GM18909 (cell line): ENCODE measurements at regions not wholly inside any gene's neighbourhood (a gene's known extent, or its start where the extent isn't known, plus 50 kb on each side); places are given as distances from the start of the nearest gene placed in this dataset.
"Not testable (repeated sequence)": the region's sequence is repeated elsewhere in the genome, so short reads cannot be mapped to it uniquely, and the experiment has no call there.

Source experiments
- ATAC-seq: cut with Tn5 transposase; IDR thresholded peaks from one replicate; pipeline ENCODE4 v1.9.1; 2021; ENCODE audit warnings: mild to moderate bottlenecking; ENCODE audit not compliant: unreplicated experiment, poor library complexity

DNA sequence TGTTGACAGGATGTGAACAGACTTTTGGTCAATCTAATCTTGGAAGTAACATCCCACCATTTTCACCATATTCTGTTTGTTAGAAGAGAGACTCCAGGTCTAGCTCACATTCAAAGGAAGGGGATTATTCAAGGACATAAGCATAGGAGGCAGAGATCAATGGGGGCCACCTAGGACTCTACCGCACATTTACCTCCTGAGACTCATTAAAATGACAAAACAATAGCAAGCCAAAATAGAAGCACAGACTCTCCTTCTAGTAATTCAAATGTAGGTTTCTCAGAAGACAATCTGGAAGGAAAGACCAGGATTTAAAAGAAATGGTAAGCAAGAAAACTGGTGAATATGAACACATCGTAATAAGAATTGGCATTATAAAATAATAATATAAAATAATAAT is 156.4 kb upstream of the KYNU start:
- no peak for ATAC-seq

- ATAC-seq: no peak
These were observed 158.8 kb upstream of the KYNU start for GRCh38 chr2:142718576-142719155.

DNA sequence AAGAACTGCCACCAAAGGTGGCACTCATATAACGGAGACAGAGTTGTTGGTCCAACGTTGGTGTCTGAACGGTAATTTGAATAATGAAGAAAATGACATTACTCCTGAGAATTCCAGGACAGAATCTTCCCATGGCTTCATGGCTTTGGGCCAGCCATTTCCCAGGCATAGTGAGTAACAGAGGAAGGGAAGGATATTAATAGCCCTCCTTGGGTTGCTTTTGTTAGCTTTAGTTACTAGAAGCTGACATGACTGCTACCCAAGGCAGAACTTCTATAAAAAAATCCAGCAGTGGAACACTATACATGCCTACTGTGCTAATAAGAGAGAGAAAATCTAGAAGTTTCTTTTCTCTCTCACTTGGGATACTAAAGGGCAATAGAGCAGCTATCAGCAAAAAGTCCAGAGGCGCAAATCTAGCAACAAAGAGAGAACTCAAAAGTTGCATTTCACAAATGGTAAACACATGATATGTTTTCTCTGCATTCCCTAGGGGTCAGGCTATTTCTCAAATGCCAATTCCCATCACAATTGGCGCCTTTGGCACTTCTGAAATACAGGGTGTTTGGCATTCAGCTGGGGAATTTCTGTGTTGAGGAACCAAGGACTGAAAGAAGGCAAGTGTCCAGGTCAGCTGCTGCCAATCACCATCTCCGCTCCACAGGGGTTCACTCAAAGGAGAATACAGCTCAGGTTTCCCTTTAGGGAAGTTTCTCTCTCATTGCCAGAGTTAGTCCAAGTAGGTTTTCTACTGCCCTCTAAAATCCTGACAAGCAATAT is 160.8 kb upstream of the KYNU start:
- ATAC-seq: no peak

- peak; percentile 53 for ATAC-seq
These were observed 162.9 kb upstream of the KYNU start for GRCh38 chr2:142714600-142714999.

DNA sequence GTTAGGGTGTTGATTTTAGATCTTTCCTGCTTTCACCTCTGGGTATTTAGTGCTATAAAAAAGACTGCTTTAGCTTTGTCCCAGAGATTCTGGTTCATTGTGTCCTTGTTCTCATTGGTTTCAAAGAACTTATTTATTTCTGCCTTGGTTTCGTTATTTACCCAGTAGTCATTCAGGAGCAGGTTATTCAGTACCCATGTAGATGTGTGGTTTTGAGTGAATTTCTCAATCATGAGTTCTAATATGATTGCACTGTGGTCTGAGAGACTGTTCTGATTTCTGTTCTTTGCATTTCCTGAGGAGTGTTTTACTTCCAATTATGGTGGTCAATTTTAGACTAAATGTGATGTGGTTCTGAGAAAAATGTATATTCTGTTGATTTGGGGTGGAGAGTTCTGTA is 167.1 kb upstream of the KYNU start:
- no peak for ATAC-seq

- no peak for ATAC-seq
These were observed 170.1 kb upstream of the KYNU start for GRCh38 chr2:142707318-142707717.

DNA sequence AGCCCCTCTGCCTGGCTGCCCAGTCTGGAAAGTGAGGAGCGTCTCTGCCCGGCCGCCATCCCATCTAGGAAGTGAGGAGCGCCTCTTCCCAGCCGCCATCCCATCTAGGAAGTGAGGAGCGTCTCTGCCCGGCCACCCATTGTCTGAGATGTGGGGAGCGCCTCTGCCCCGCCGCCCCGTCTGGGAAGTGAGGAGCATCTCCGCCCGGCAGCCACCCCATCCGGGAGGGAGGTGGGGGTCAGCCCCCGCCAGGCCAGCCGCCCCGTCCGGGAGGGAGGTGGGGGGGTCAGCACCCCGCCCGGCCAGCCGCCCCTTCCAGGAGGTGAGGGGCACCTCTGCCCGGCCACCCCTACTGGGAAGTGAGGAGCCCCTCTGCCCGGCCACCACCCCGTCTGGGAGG is 175.1 kb upstream of the KYNU start:
- not testable (repeated sequence) for ATAC-seq

DNA sequence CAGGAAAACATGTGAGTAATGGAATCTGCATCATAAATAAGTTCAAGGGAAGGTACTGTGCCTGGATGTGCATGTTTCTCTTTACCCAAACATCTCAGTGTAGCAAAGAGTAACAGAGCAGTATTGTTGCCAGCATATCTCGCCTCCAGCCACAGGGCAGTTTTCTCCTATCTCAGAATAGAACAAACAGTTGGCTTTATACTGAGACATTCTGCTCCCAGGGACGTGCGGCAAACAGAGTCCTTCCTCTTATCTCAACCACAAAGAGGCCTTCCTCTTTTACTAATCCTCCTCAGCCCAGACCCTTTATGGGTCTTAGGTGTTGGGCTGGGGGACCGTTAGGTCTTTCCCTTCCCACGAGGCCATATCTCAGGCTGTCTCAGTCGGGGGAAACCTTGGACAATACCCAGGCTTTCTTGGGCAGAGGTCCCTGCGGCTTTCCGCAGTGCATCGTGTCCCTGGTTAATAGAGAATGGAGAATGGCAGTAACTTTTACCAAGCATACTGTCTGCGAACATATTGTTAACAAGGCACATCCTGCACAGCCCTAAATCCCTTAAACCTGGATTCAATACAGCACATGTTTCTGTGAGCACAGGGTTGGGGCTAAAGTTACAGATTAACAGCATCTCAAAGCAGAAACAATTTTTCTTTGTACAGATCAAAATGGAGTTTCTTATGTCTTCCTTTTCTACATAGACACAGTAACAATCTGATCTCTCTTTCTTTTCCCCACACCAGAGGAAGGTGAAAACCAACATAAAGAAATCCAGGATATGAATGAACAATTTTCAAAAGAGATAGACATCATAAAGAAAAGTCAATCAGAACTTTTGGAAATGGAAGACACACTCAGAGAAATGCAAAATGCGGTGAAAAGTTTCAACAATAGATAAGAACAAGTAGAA is 181.9 kb upstream of the KYNU start:
- not testable (repeated sequence) for ATAC-seq

GRCh38 chr2:142694282-142694681 is 183.2 kb upstream of the KYNU start:
- ATAC-seq: no peak

DNA sequence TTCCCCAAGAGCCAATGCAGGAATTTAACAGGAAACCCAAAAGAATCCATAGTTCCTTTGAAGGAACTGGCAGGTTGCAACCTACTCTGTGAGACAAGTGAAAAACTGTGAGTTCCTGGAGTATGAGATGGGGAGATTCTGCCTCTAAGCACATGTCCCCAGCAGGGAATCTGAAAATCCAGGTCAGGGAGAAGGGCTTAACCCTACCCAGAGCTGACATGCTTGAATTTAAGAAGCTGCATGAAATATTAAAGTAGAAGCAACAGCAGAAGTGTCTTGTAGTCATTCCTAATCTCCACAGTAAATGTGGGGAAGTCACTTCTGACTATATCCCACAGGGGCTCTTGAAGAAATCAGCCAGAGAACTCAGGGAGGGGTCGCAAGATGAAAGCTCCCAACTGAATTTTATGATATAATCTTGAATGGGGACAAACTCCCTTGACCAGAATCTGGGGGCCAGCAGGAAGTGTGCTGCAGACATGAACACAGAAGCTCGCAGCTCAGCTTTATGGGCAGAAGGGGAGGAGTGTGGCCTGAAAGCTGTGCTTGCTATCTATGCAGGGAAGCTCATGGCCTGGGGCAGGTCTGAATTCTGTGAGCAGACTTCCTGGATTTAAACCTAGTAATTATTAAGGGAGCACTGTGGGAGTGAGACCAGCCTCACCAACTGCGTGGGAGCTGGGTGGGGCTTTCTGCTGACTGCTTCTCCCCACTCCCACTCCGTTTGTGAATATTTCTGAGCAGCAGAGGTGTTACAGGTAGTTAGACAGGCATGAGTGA is 184.1 kb upstream of the KYNU start:
- ATAC-seq: no peak

- ATAC-seq: no peak
These were observed 188.4 kb upstream of the KYNU start for GRCh38 chr2:142688856-142689605.

- ATAC-seq: no peak
These were observed 190.0 kb upstream of the KYNU start for GRCh38 chr2:142687509-142687908.

DNA sequence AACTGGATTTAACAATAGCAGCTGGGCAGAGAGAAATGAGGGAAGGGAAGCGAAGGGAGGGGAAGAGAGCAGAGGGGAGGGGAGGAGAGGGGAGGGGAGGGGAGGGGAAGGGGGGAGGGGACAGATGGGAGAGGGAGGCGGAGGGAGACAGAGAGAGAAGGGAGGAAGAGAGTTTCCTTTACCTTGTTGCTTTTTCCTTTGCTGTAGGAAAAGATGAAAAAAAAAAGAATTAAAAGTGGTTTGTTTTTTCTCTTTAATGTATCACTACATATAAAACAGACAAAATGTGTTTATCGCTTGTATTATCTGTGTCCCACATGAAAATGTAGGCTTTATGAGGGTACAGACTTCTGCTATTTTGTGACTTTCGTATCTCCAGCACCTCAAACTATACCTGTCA is 190.4 kb upstream of the KYNU start:
- no peak for ATAC-seq

- no peak for ATAC-seq
These were observed 192.8 kb upstream of the KYNU start for GRCh38 chr2:142684667-142685066.

- ATAC-seq: no peak
These were observed 194.9 kb upstream of the KYNU start for GRCh38 chr2:142682528-142682927.

DNA sequence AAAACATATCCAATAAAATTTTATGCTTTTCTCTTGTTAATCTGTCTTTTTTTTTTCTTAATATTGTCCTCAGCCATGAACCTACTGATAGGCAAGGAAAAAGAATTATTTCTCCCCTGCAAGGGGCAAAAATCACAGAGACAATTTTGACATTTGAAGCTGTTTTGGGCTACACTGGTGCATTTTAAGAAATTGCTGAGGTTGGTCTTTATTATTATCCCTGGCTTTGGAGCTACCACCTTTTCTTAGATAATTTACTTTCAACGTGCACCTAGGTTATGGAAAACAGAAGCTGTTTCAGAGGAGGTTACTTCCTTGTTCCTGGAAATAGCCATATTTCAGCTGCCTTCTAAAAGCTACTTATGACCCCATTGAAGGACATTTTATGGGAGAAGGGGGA is 195.5 kb upstream of the KYNU start:
- ATAC-seq: no peak

DNA sequence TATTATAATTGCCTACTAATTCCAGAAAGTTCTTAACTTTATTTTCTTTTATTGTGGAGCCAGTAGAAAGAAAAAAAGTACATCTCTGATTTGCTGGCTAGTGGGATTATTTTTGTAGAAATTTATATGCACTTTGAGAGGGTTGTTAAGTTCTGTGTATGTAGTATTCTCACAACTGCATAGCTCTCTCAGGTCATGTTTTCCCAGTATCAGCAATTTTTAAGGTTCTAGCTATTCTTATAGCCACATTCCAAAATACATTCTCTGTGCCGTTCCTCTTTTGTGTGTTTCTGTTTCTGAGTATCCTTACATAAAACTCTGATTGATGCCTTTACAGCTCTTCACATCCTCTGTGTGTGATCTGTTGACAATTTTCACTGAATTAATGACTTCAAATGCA is 199.3 kb upstream of the KYNU start:
- ATAC-seq: no peak

DNA sequence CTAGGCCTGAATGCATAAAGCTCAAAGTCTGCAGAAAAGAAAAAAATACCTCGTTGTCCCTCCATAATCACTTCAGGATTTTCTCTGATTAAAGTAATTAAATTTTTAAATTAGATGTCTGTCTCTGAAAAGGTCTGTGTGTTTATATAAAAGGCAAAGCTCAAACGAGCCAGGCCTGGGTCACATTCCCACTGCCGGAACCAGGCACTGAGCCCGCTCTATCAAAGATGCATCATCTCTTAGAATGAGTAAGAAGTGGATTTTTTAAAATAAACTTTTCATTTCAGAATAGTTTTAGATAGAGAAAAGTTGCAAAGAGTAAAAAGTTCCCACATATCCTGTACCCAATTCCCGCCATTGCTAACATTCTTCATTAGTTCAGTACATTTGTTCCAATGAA is 202.1 kb upstream of the KYNU start:
- ATAC-seq: no peak

DNA sequence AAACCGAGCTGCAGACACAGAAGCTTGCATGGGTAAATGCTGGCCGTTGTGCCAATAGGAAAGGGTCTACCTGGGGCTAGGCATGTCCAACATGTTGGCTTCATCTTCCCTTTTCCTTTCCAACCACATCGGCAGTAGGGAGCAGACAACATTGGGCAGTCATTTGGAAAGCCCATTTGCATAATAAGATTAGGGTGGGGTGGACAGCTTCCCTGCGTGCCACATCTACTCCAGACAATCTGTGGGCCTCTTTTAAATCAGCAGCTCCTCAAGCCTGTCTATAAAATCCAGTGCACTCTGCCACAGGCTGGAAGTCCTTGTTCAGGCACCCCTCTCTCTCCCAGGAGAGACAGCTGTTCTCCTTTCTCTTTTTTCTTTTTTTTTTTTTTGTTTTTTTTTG is 203.6 kb upstream of the KYNU start:
- ATAC-seq: no peak

DNA sequence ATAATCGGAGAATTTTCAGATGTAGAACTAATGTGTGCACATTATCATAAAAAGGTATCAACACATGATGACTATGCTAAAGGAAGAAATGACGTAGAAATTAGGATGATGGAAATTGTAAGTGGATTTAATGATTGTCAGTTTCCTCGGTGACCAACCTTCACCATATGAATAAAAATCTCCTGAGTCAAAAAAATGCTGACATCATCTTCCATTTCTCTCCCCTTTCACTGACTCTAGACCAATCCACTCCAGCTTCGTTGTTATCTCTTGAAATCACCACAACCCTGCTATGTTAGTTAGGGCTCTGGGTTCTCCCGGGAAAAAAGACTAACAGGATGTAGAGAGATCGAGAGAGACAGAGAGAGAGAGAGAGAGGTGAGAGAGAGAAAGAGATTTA is 204.8 kb upstream of the KYNU start:
- no peak for ATAC-seq
